GM13976 (cell line): ENCODE measurements at regions not wholly inside any gene's neighbourhood (a gene's known extent, or its start where the extent isn't known, plus 50 kb on each side); places are given as distances from the start of the nearest gene placed in this dataset.

Source experiments
- DNase-seq: peaks from one replicate; pipeline ENCODE4 v3.0.0; 2012; ENCODE audit warnings: low spot score
- in situ Hi-C: fragments of 300-500 bp; cut with MboI; formaldehyde crosslinking; loops from one replicate; pipeline ENCODE4 v1.12.0; 2022; ENCODE audit warnings: low sequenced_read_pairs, mixed read lengths, inconsistent platforms; ENCODE audit not compliant: unreplicated experiment
- TF ChIP-seq, protein P1 (sequence below): IDR thresholded peaks from 2 replicates; pipeline ENCODE4 v1.5.1; 2012; ENCODE audit warnings: borderline replicate concordance, mild to moderate bottlenecking; ENCODE audit not compliant: insufficient read depth; ENCODE audit errors: extremely low read depth, missing control alignments, control extremely low read depth

DNA sequence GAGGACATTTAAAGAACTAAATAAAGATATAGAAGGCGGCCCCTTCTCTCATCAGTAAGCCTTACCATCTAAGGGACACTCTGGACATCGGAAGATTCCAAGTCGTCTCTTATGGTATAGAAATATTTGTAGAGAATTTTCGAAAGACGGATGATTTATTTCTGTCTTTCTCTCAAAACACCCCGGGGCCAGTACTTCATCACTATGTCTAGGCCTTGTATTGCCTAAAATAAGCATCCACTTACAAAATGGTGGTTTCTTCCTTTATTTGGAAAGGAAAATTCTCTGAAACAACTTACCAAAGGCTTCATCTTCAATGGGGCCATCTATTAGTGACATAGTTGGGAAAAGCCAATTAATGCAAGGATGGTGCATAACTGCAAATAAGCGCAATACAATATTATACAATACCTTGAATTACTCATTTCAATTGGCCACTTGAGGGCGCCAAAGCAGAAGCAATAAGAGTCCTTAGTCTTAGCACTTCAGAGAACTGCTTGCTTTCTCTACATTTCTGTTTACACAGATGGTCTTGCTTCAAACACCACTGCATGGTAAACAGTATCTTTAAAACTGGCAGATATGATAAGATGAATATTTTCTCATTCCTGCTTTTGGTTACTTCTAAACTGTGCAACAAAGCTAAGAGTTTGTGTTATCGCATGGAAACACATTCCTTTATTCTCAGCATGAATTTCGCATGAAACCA is 113.2 kb downstream of the VIP start:
- DNase-seq: peak; percentile 32
- in situ Hi-C loops: loop anchor here (10.0 kb wide), 1 partner anchor 161 kb away; no protein-coding TSS in a partner anchor
- TF ChIP-seq, protein P1, sequence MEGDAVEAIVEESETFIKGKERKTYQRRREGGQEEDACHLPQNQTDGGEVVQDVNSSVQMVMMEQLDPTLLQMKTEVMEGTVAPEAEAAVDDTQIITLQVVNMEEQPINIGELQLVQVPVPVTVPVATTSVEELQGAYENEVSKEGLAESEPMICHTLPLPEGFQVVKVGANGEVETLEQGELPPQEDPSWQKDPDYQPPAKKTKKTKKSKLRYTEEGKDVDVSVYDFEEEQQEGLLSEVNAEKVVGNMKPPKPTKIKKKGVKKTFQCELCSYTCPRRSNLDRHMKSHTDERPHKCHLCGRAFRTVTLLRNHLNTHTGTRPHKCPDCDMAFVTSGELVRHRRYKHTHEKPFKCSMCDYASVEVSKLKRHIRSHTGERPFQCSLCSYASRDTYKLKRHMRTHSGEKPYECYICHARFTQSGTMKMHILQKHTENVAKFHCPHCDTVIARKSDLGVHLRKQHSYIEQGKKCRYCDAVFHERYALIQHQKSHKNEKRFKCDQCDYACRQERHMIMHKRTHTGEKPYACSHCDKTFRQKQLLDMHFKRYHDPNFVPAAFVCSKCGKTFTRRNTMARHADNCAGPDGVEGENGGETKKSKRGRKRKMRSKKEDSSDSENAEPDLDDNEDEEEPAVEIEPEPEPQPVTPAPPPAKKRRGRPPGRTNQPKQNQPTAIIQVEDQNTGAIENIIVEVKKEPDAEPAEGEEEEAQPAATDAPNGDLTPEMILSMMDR: peak; percentile 69

DNA sequence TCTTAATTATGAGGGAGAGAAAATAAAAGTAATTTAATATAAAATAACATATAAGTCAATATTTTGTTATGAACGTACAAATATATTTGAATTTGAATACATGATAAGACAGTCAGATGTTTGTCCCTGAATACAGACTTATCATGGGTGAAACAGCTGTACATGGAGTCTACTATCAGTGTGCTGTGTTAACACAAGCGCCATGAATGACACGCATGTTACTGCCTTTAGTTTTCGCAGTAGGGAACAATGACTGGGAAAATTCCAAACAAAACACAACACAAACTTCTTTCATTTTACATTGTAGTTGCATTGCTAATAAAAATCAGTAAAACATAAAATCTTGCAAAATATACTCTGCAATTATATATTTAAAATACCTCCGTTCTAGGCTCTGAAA is 108.6 kb downstream of the FBXO5 start:
- TF ChIP-seq, protein P1: no peak
- DNase-seq: no peak
- in situ Hi-C loops: no loop called here

DNA sequence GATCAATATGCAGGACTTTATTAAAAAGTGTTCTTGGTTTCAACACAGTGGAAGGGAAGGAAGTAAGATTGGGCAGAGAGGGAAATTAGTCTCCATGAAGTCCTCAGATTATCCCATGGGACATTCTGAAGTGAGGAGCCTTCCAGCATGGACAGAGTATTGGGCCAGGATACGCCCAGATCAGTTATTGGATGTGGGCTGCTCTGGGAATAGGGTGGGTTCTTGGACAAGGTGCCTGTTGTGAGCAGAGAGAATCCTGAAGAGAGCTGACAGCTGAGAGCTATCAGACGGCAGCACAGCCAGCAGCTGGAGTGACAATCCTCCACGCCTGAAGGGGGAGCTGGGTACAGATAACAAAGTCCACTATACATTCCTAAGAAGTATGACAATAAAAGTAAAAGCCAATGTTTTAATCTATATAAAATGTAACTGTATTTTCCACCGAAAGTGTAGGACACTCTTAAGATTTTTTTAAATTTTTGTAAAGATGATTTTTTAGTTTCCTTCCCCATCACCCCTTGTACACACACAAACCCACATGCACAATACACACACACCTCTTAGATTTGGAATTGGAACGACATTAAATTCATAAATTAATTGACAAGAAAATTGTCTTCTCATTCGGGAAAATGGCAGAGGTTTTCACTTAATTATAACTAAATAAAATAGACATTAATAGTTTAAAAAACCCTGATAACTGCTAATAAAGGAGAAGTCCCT is 107.8 kb downstream of the FBXO5 start:
- in situ Hi-C loops: no loop called here
- DNase-seq: no peak

DNA sequence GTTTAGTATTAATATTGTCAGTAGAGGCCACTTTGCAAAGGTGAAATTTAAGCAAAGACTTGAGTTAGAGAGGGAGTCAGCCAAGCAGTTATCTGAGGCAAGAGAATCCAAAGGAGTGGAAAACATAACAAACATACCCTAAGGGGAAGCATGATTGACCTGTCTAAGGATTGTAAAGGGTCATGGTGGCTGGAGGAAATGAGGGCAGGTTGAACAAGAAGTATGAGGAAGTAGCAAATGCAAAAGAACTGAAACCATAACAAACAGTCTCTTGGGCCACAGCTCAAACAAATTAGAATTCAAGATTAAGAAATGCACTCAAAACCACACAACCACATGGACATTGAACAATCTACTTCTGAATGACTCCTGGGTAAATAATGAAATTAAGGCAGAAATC is 103.2 kb downstream of the FBXO5 start:
- TF ChIP-seq, protein P1: no peak
- no peak for DNase-seq
- in situ Hi-C loops: no loop called here

More for the DNA sequence above, 107.8 kb downstream of the FBXO5 start:
- TF ChIP-seq, protein P1: no peak

DNA sequence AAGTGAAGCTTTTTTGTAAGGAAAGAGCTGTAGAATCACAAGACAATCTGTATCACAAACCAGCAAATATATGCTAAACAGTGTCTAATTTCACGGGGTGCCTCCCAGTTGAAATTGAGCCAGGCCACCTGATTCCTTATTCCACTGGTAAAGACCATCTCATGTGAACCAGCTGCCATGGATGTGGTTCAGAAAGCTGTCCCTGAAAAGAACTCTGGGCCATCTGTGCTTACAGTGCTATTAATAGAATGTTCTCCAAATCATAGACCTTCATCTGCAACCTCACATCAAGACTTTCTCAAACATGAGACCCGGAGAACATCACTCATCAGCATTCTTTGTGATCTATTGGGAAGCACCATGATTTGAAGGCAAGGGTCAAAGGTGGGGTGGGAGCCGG is 89.7 kb downstream of the FBXO5 start:
- DNase-seq: no peak
- in situ Hi-C loops: no loop called here
- TF ChIP-seq, protein P1: no peak

DNA sequence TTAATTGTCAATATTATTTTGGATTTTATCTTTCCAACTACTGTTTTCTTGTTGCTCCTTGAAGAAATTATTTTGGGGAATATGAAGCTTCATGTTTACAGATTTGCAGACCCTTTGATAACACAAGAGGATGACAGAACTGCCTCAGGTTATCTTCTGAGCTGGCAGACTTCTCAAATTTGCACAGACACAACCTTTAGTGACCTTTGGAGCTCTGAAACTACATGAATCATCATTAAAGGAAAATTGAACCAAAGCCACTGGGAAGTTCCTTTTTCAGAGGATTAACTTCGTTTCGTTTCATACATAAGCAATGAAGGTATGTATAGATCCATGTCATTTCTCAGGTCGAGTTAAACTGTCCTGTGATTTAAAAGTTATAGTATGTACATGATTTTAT is 85.9 kb downstream of the FBXO5 start:
- TF ChIP-seq, protein P1: no peak
- no peak for DNase-seq
- in situ Hi-C loops: no loop called here
